ENCODE measurements at regions not wholly inside any gene's neighbourhood (a gene's known extent, or its start where the extent isn't known, plus 50 kb on each side); places are given as distances from the start of the nearest gene placed in this dataset.

- Histone ChIP-seq H3K27me3 (replicated peaks; ENCODE audit: insufficient read depth) (no peaks in the 10 kb centered on the region), H3K4me1 (replicated peaks) (no peaks in the 10 kb centered on the region), H3K27ac (no peak overlapping the region), H3K36me3 (no peaks in the 10 kb centered on the region), H3K9me3 (no peaks in the 10 kb centered on the region), H3K4me3 (no peak overlapping the region)
- no peak for DNase-seq (ENCODE audit: low spot score)
- TF ChIP-seq CTCF (IDR thresholded peaks at IDR 0.05) (no peak), POLR2AphosphoS5 (IDR thresholded peaks at IDR 0.05) (no peak), POLR2A (IDR thresholded peaks at IDR 0.05) (no peak)
- intact Hi-C loops (cut with DNase I) = no loop called here
- 82% methylated on average over 2 of the region's 2 CpGs for WGBS
Measured at GRCh38 chr3:117660941-117661817, 951.6 kb downstream of the TUSC7 start.

GRCh38 chr3:117661818-117662095 is 952.2 kb downstream of the TUSC7 start:
- intact Hi-C loops (cut with DNase I) = no loop called here
- no peak for DNase-seq (ENCODE audit: low spot score)
- 54% methylated on average over 3 of the region's 3 CpGs for WGBS

GRCh38 chr3:117665296-117665695 is 955.7 kb downstream of the TUSC7 start:
- Histone ChIP-seq H3K27ac (no peak overlapping the region), H3K36me3 (no peaks in the 10 kb centered on the region), H3K9me3 (no peaks in the 10 kb centered on the region), H3K4me3 (no peak overlapping the region), H3K27me3 (replicated peaks; ENCODE audit: insufficient read depth) (no peaks in the 10 kb centered on the region), H3K4me1 (replicated peaks) (no peaks in the 10 kb centered on the region)
- peak; percentile 17 for DNase-seq (ENCODE audit: low spot score)
- intact Hi-C loops (cut with DNase I) = no loop called here
- no peak for TF ChIP-seq POLR2A (IDR thresholded peaks at IDR 0.05)
- no peak for TF ChIP-seq CTCF (IDR thresholded peaks at IDR 0.05)
- TF ChIP-seq POLR2AphosphoS5 (IDR thresholded peaks at IDR 0.05) = no peak
- 41% methylated on average over 4 of the region's 4 CpGs for WGBS

More at GRCh38 chr3:117661818-117662095, 952.2 kb downstream of the TUSC7 start:
- no peak overlapping the region for H3K27ac ChIP-seq
- no peaks in the 10 kb centered on the region for H3K27me3 ChIP-seq (replicated peaks; ENCODE audit: insufficient read depth)
- TF ChIP-seq POLR2AphosphoS5 (IDR thresholded peaks at IDR 0.05) (no peak), CTCF (IDR thresholded peaks at IDR 0.05) (no peak), POLR2A (IDR thresholded peaks at IDR 0.05) (no peak)
- H3K4me3 ChIP-seq = no peak overlapping the region
- H3K4me1 ChIP-seq (replicated peaks) = no peaks in the 10 kb centered on the region
- no peaks in the 10 kb centered on the region for H3K36me3 ChIP-seq
- H3K9me3 ChIP-seq = no peaks in the 10 kb centered on the region

- no peak for DNase-seq (ENCODE audit: low spot score)
- H3K36me3 ChIP-seq = no peaks in the 10 kb centered on the region
- 28% methylated on average over 3 of the region's 3 CpGs for WGBS
- no peaks in the 10 kb centered on the region for H3K9me3 ChIP-seq
- no peak overlapping the region for H3K4me3 ChIP-seq
- no peak overlapping the region for H3K27ac ChIP-seq
- H3K4me1 ChIP-seq (replicated peaks) = no peaks in the 10 kb centered on the region
- H3K27me3 ChIP-seq (replicated peaks; ENCODE audit: insufficient read depth) = no peaks in the 10 kb centered on the region
- TF ChIP-seq CTCF (IDR thresholded peaks at IDR 0.05) (no peak), POLR2AphosphoS5 (IDR thresholded peaks at IDR 0.05) (no peak), POLR2A (IDR thresholded peaks at IDR 0.05) (no peak)
- intact Hi-C loops (cut with DNase I) = no loop called here
Measured at GRCh38 chr3:117666325-117666724, 956.7 kb downstream of the TUSC7 start.

- Histone ChIP-seq H3K27me3 (replicated peaks; ENCODE audit: insufficient read depth) (no peaks in the 10 kb centered on the region), H3K36me3 (no peaks in the 10 kb centered on the region), H3K9me3 (no peaks in the 10 kb centered on the region), H3K27ac (no peak overlapping the region), H3K4me3 (no peak overlapping the region), H3K4me1 (replicated peaks) (no peaks in the 10 kb centered on the region)
- WGBS = 35% methylated on average over 3 of the region's 3 CpGs
- no peak for TF ChIP-seq POLR2A (IDR thresholded peaks at IDR 0.05)
- no peak for TF ChIP-seq POLR2AphosphoS5 (IDR thresholded peaks at IDR 0.05)
- no peak for TF ChIP-seq CTCF (IDR thresholded peaks at IDR 0.05)
- DNase-seq (ENCODE audit: low spot score) = no peak
- intact Hi-C loops (cut with DNase I) = no loop called here
Measured at GRCh38 chr3:117666812-117667211, 957.2 kb downstream of the TUSC7 start.

All from prostate gland (tissue), 2 donors.